ENCODE measurements at regions not wholly inside any gene's neighbourhood (a gene's known extent, or its start where the extent isn't known, plus 50 kb on each side); places are given as distances from the start of the nearest gene placed in this dataset.
A peak's percentile ranks its signal among the peaks of the same experiment; 100 is the strongest.
"Not testable (repeated sequence)": the region's sequence is repeated elsewhere in the genome, so short reads cannot be mapped to it uniquely, and the experiment has no call there.

GRCh38 chr21:8255094-8255493 lies 2266.3 kb upstream of the TPTE start:
- H3K4me1 ChIP-seq; H3K9me3 ChIP-seq; H3K4me3 ChIP-seq; H3K27me3 ChIP-seq (ENCODE audit: low read depth); in situ Hi-C loops (cut with MboI; ENCODE audit: low sequenced_read_pairs); H3K36me3 ChIP-seq (replicated peaks): not testable (repeated sequence)
- DNase-seq (ENCODE audit: low spot score in 2 of 2) = peak in 1 of 2 experiments; percentile 3

DNA sequence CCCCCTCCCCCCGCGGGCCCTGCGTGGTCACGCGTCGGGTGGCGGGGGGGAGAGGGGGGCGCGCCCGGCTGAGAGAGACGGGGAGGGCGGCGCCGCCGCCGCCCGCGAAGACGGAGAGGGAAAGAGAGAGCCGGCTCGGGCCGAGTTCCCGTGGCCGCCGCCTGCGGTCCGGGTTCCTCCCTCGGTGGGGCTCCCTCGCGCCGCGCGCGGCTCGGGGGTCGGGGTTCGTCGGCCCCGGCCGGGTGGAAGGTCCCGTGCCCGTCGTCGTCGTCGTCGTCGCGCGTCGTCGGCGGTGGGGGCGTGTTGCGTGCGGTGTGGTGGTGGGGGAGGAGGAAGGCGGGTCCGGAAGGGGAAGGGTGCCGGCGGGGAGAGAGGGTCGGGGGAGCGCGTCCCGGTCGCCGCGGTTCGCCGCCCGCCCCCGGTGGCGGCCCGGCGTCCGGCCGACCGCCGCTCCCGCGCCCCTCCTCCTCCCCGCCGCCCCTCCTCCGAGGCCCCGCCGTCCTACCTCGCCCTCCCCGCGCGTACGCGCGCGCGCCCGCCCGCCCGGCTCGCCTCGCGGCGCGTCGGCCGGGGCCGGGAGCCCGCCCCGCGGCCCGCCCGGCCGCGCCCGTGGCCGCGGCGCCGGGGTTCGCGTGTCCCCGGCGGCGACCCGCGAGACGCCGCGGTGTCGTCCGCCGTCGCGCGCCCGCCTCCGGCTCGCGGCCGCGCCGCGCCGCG lies 2264.1 kb upstream of the TPTE start:
- H3K4me1 ChIP-seq; H3K36me3 ChIP-seq (replicated peaks); H3K27me3 ChIP-seq (ENCODE audit: low read depth); H3K4me3 ChIP-seq; in situ Hi-C loops (cut with MboI; ENCODE audit: low sequenced_read_pairs); H3K9me3 ChIP-seq: not testable (repeated sequence)
- peak in 1 of 2 experiments; percentile 18 for DNase-seq (ENCODE audit: low spot score in 2 of 2)

DNA sequence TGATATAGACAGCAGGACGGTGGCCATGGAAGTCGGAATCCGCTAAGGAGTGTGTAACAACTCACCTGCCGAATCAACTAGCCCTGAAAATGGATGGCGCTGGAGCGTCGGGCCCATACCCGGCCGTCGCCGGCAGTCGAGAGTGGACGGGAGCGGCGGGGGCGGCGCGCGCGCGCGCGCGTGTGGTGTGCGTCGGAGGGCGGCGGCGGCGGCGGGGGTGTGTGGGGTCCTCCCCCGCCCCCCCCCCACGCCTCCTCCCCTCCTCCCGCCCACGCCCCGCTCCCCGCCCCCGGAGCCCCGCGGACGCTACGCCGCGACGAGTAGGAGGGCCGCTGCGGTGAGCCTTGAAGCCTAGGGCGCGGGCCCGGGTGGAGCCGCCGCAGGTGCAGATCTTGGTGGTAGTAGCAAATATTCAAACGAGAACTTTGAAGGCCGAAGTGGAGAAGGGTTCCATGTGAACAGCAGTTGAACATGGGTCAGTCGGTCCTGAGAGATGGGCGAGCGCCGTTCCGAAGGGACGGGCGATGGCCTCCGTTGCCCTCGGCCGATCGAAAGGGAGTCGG lies 2261.2 kb upstream of the TPTE start:
- H3K4me3 ChIP-seq; H3K27me3 ChIP-seq (ENCODE audit: low read depth); H3K36me3 ChIP-seq (replicated peaks); H3K9me3 ChIP-seq; H3K4me1 ChIP-seq; in situ Hi-C loops (cut with MboI; ENCODE audit: low sequenced_read_pairs); DNase-seq (ENCODE audit: low spot score in 2 of 2): not testable (repeated sequence)
